ENCODE measurements at regions not wholly inside any gene's neighbourhood (a gene's known extent, or its start where the extent isn't known, plus 50 kb on each side); places are given as distances from the start of the nearest gene placed in this dataset.

DNA sequence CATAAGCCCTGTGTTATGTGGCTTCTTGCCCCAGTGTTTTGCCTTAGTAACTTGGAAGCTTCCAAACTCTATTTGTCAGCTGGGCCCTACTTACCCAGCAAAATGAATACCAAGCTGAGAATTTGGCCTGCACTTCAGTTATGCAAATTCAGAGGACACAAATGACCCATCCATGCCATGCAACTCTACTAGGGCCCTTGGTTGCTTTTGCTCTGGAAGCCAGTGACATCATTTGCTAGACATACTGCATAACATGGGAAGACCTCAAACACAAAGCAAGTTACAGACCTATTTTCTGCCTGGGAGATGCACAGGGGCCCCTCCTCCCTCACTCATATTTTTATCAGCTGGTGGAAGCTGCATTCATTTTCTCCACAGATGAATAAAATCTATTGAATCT lies 90.2 kb upstream of the PPM1H start:
- TF ChIP-seq, protein P1, sequence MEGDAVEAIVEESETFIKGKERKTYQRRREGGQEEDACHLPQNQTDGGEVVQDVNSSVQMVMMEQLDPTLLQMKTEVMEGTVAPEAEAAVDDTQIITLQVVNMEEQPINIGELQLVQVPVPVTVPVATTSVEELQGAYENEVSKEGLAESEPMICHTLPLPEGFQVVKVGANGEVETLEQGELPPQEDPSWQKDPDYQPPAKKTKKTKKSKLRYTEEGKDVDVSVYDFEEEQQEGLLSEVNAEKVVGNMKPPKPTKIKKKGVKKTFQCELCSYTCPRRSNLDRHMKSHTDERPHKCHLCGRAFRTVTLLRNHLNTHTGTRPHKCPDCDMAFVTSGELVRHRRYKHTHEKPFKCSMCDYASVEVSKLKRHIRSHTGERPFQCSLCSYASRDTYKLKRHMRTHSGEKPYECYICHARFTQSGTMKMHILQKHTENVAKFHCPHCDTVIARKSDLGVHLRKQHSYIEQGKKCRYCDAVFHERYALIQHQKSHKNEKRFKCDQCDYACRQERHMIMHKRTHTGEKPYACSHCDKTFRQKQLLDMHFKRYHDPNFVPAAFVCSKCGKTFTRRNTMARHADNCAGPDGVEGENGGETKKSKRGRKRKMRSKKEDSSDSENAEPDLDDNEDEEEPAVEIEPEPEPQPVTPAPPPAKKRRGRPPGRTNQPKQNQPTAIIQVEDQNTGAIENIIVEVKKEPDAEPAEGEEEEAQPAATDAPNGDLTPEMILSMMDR (IDR thresholded peaks at IDR 0.05) = no peak
- TF ChIP-seq POLR2AphosphoS5 (IDR thresholded peaks at IDR 0.05) (no peak), POLR2A (IDR thresholded peaks at IDR 0.05) (no peak), EP300 (IDR thresholded peaks at IDR 0.05) (no peak)

Data from upper lobe of left lung (tissue), 4 donors.